Vagina (tissue), 2 donors: ENCODE measurements at regions not wholly inside any gene's neighbourhood (a gene's known extent, or its start where the extent isn't known, plus 50 kb on each side); places are given as distances from the start of the nearest gene placed in this dataset.

ENCODE experiments used
- DNase-seq, 2 donors: peaks; one replicate each; pipeline ENCODE4 v3.0.0-alpha.2; 2017; ENCODE audit errors: extremely low spot score in 2 of 2
- H3K27ac ChIP-seq: fragments of 200-600 bp; sonication (generic); one replicate; pipeline ENCODE4 v1.5.1; 2019
- H3K27me3 ChIP-seq: fragments of 200-600 bp; sonication (generic); one replicate; pipeline ENCODE4 v1.5.1; 2019
- H3K36me3 ChIP-seq, 2 donors: fragments of 200-600 bp; sonication (generic); one replicate each; pipeline ENCODE4 v1.5.1; 2017 to 2019
- H3K4me1 ChIP-seq: fragments of 200-600 bp; sonication (generic); one replicate; pipeline ENCODE4 v1.5.1; 2019
- H3K4me3 ChIP-seq, 2 donors: fragments of 200-600 bp; sonication (generic); 1 replicate in 1 of 2; 2 replicates in 1 of 2; pipeline ENCODE4 v1.5.1; 2016 to 2019
- H3K9me3 ChIP-seq: fragments of 200-600 bp; sonication (generic); one replicate; pipeline ENCODE4 v1.5.1; 2019
- POLR2A ChIP-seq, 2 donors: fragments of 450-650 bp; IDR thresholded peaks; one replicate each; pipeline ENCODE4 v1.6.1; 2017; ENCODE audit warnings: antibody characterized with exemption in 2 of 2, mild to moderate bottlenecking in 2 of 2, moderate library complexity in 2 of 2
- POLR2AphosphoS5 ChIP-seq, 2 donors: sonication (generic); formaldehyde crosslinking; IDR thresholded peaks; one replicate each; pipeline ENCODE4 v1.9.0; 2017; ENCODE audit warnings: antibody characterized with exemption in 2 of 2, mild to moderate bottlenecking in 2 of 2, low read depth in 1 of 2; ENCODE audit not compliant: insufficient read depth in 1 of 2
- intact Hi-C: fragments of 100-400 bp; cut with DNase I; formaldehyde crosslinking; loops from one replicate; pipeline ENCODE4 v1.15.1; 2023
- TF ChIP-seq, protein P1 (sequence below), 3 experiments: fragments of 450-650 bp in 2 of 3; fragments of 200-600 bp in 1 of 3; sonication (generic) in 1 of 3; IDR thresholded peaks; one replicate each; pipeline ENCODE4 v1.5.1; 2017 to 2019; ENCODE audit warnings: antibody characterized with exemption in 3 of 3, mild to moderate bottlenecking in 2 of 3, moderate library complexity in 2 of 3

DNA sequence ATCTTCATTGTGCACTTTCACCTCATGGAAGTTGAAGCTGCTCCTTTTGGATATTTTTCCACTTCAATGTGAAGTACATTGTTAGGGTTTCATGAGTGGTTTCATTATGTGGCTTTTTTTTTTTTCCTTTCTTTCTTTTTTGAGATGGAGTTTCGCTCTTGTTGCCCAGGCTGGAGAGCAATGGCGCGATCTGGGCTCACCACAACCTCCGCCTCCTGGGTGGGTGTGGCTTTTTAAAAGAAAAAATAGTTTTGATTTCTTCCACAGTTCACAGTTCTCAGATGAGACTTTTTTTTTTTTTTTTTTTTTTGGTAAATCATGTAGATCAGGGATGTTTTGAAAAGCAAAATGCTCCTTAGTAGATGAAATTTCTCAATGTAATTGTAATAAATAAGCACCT is 652.3 kb upstream of the ANKRD30A start:
- H3K27me3 ChIP-seq: no peaks in the 10 kb centered on the region
- intact Hi-C loops: no loop called here
- no peaks in the 10 kb centered on the region for H3K4me1 ChIP-seq
- no peaks in the 10 kb centered on the region for H3K36me3 ChIP-seq
- no peak overlapping the region for H3K4me3 ChIP-seq
- H3K27ac ChIP-seq: no peak overlapping the region
- H3K9me3 ChIP-seq: no peaks in the 10 kb centered on the region
- TF ChIP-seq POLR2A (IDR thresholded peaks at IDR 0.05) (no peak), POLR2AphosphoS5 (IDR thresholded peaks at IDR 0.05; ENCODE audit: insufficient read depth in 1 of 2, low read depth in 1 of 2) (no peak)
- TF ChIP-seq, protein P1, sequence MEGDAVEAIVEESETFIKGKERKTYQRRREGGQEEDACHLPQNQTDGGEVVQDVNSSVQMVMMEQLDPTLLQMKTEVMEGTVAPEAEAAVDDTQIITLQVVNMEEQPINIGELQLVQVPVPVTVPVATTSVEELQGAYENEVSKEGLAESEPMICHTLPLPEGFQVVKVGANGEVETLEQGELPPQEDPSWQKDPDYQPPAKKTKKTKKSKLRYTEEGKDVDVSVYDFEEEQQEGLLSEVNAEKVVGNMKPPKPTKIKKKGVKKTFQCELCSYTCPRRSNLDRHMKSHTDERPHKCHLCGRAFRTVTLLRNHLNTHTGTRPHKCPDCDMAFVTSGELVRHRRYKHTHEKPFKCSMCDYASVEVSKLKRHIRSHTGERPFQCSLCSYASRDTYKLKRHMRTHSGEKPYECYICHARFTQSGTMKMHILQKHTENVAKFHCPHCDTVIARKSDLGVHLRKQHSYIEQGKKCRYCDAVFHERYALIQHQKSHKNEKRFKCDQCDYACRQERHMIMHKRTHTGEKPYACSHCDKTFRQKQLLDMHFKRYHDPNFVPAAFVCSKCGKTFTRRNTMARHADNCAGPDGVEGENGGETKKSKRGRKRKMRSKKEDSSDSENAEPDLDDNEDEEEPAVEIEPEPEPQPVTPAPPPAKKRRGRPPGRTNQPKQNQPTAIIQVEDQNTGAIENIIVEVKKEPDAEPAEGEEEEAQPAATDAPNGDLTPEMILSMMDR (IDR thresholded peaks at IDR 0.05): no peak
- no peak for DNase-seq

- Histone ChIP-seq H3K27me3 (no peaks in the 10 kb centered on the region), H3K36me3 (no peaks in the 10 kb centered on the region), H3K4me1 (no peaks in the 10 kb centered on the region), H3K27ac (no peak overlapping the region), H3K9me3 (no peaks in the 10 kb centered on the region), H3K4me3 (no peak overlapping the region)
- no peak for TF ChIP-seq POLR2A (IDR thresholded peaks at IDR 0.05)
- no peak for TF ChIP-seq POLR2AphosphoS5 (IDR thresholded peaks at IDR 0.05; ENCODE audit: insufficient read depth in 1 of 2, low read depth in 1 of 2)
- TF ChIP-seq, protein P1 (IDR thresholded peaks at IDR 0.05): no peak
- DNase-seq: no peak
- intact Hi-C loops: no loop called here
Measured at GRCh38 chr10:36469585-36469984, 655.8 kb upstream of the ANKRD30A start.

DNA sequence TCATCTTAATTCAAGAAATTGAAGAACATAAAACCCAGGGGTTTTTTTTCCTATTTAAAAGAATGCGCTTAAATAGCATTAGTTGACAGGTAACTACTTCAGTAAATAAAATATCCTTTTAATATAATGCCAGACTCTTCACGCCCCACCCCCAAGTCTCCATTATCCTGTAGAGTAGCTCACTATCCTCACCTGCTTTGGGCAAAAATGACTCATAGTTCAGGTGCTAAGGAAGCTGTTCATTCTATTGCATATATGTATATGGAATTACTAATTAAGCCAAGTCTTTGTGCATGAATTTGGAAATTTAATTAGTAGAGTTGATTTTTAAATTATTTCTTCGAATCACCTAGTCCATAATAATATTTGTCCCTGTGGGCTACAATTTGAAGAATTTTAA is 656.8 kb upstream of the ANKRD30A start:
- no peaks in the 10 kb centered on the region for H3K4me1 ChIP-seq
- H3K36me3 ChIP-seq: no peaks in the 10 kb centered on the region
- H3K27me3 ChIP-seq: no peaks in the 10 kb centered on the region
- H3K4me3 ChIP-seq: no peak overlapping the region
- intact Hi-C loops: no loop called here
- H3K9me3 ChIP-seq: no peaks in the 10 kb centered on the region
- no peak overlapping the region for H3K27ac ChIP-seq
- TF ChIP-seq POLR2AphosphoS5 (IDR thresholded peaks at IDR 0.05; ENCODE audit: insufficient read depth in 1 of 2, low read depth in 1 of 2) (no peak), POLR2A (IDR thresholded peaks at IDR 0.05) (no peak)
- TF ChIP-seq, protein P1 (IDR thresholded peaks at IDR 0.05): no peak
- DNase-seq: no peak

GRCh38 chr10:36465604-36466379 is 659.6 kb upstream of the ANKRD30A start:
- TF ChIP-seq, protein P1 (IDR thresholded peaks at IDR 0.05): no peak
- no peak for TF ChIP-seq POLR2AphosphoS5 (IDR thresholded peaks at IDR 0.05; ENCODE audit: insufficient read depth in 1 of 2, low read depth in 1 of 2)
- TF ChIP-seq POLR2A (IDR thresholded peaks at IDR 0.05): no peak
- Histone ChIP-seq H3K27ac (no peak overlapping the region), H3K4me1 (no peaks in the 10 kb centered on the region), H3K4me3 (no peak overlapping the region), H3K27me3 (no peaks in the 10 kb centered on the region), H3K9me3 (no peaks in the 10 kb centered on the region), H3K36me3 (no peaks in the 10 kb centered on the region)
- no peak for DNase-seq
- intact Hi-C loops: no loop called here

DNA sequence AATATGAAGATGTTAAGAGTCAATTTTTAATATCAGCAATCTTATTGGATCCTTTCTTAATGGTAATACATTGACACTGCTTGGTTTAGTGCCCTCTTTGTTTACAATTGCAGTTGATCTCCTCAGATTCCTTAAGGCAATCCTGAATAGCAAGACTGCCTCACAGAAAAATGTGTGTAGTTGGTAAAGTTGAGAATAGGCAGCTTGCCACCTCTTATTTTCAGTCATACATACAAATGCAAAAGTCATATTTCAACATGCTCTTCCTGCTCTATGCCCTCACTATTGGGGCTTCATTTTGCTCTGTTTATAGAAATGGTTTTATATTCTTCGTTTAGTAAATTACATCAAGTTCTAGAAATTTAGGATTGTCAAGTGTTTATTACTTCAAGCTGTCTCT is 661.1 kb upstream of the ANKRD30A start:
- H3K27me3 ChIP-seq: no peaks in the 10 kb centered on the region
- no peaks in the 10 kb centered on the region for H3K4me1 ChIP-seq
- DNase-seq: no peak
- H3K36me3 ChIP-seq: no peaks in the 10 kb centered on the region
- intact Hi-C loops: no loop called here
- no peak overlapping the region for H3K27ac ChIP-seq
- H3K9me3 ChIP-seq: no peaks in the 10 kb centered on the region
- no peak overlapping the region for H3K4me3 ChIP-seq
- TF ChIP-seq, protein P1 (IDR thresholded peaks at IDR 0.05): no peak
- TF ChIP-seq POLR2AphosphoS5 (IDR thresholded peaks at IDR 0.05; ENCODE audit: insufficient read depth in 1 of 2, low read depth in 1 of 2): no peak
- TF ChIP-seq POLR2A (IDR thresholded peaks at IDR 0.05): no peak
